Hippocampal formation (tissue), 2 donors: ENCODE measurements at regions not wholly inside any gene's neighbourhood (a gene's known extent, or its start where the extent isn't known, plus 50 kb on each side); places are given as distances from the start of the nearest gene placed in this dataset.
A peak's percentile ranks its signal among the peaks of the same experiment; 100 is the strongest.
"Not testable (repeated sequence)": the region's sequence is repeated elsewhere in the genome, so short reads cannot be mapped to it uniquely, and the experiment has no call there.

ENCODE experiments used
- DNase-seq, 2 donors: peaks; one replicate each; lab custom pipeline; 2025; lab: John Stamatoyannopoulos, UW

- DNase-seq: no peak
Measured at GRCh38 chr21:14058566-14058965, 152.2 kb downstream of the LIPI start.

- DNase-seq: not testable (repeated sequence)
Measured at GRCh38 chr21:14057841-14058481, 152.8 kb downstream of the LIPI start.

- no peak for DNase-seq
Measured at GRCh38 chr21:14057313-14057712, 153.4 kb downstream of the LIPI start.

GRCh38 chr21:14056771-14057191, 154.0 kb downstream of the LIPI start:
- no peak for DNase-seq

- not testable (repeated sequence) for DNase-seq
Measured at GRCh38 chr21:14055746-14056515, 154.8 kb downstream of the LIPI start.

GRCh38 chr21:14054682-14055081, 156.1 kb downstream of the LIPI start:
- no peak for DNase-seq

- no peak for DNase-seq
Measured at GRCh38 chr21:14050121-14050520, 160.6 kb downstream of the LIPI start.

- DNase-seq: no peak
Measured at GRCh38 chr21:14046401-14046800, 164.4 kb downstream of the LIPI start.

GRCh38 chr21:14040386-14040785, 170.4 kb downstream of the LIPI start:
- no peak for DNase-seq

GRCh38 chr21:14028619-14029018, 182.1 kb downstream of the LIPI start:
- not testable (repeated sequence) for DNase-seq

GRCh38 chr21:14027235-14027869, 183.4 kb downstream of the LIPI start:
- DNase-seq: peak; percentile 76 to 84

GRCh38 chr21:14020108-14020507, 190.6 kb downstream of the LIPI start:
- DNase-seq: not testable (repeated sequence)

- DNase-seq: not testable (repeated sequence)
Measured at GRCh38 chr21:14015841-14016240, 194.9 kb downstream of the LIPI start.

- not testable (repeated sequence) for DNase-seq
Measured at GRCh38 chr21:14013623-14014498, 196.9 kb downstream of the LIPI start.

- DNase-seq: no peak
Measured at GRCh38 chr21:14013056-14013603, 197.6 kb downstream of the LIPI start.

- no peak for DNase-seq
Measured at GRCh38 chr21:14012409-14012808, 198.3 kb downstream of the LIPI start.

GRCh38 chr21:14011751-14012150, 199.0 kb downstream of the LIPI start:
- not testable (repeated sequence) for DNase-seq

GRCh38 chr21:14011149-14011548, 199.6 kb downstream of the LIPI start:
- DNase-seq: not testable (repeated sequence)

- no peak for DNase-seq
Measured at GRCh38 chr21:14010729-14011128, 200.0 kb downstream of the LIPI start.

- not testable (repeated sequence) for DNase-seq
Measured at GRCh38 chr21:14009990-14010389, 200.8 kb downstream of the LIPI start.

- DNase-seq: not testable (repeated sequence)
Measured at GRCh38 chr21:14009238-14009981, 201.3 kb downstream of the LIPI start.
